Stimulated activated CD8-positive, alpha-beta memory T cell treated with anti-CD3 and anti-CD28 coated beads, Interleukin-4, amount 100 ng/mL, for 4 hours (primary cell): ENCODE measurements at regions not wholly inside any gene's neighbourhood (a gene's known extent, or its start where the extent isn't known, plus 50 kb on each side); places are given as distances from the start of the nearest gene placed in this dataset.

Experiments
- DNase-seq, 2 donors: peaks; one replicate each; pipeline ENCODE4 v3.0.0-alpha.2; 2020; ENCODE audit warnings: low read depth in 2 of 2, low spot score in 1 of 2

- no peak for DNase-seq
Measured at GRCh38 chr5:165227515-165227914, 1722.1 kb downstream of the MAT2B start.

- DNase-seq: no peak
Measured at GRCh38 chr5:165228184-165228583, 1722.8 kb downstream of the MAT2B start.

GRCh38 chr5:165231821-165232508, 1726.5 kb downstream of the MAT2B start:
- DNase-seq: no peak

GRCh38 chr5:165232509-165233028, 1727.2 kb downstream of the MAT2B start:
- DNase-seq: no peak

- no peak for DNase-seq
Measured at GRCh38 chr5:165241811-165242210, 1736.4 kb downstream of the MAT2B start.

GRCh38 chr5:165242646-165243045, 1737.2 kb downstream of the MAT2B start:
- DNase-seq: no peak

- DNase-seq: no peak
Measured at GRCh38 chr5:165244407-165244806, 1739.0 kb downstream of the MAT2B start.

- DNase-seq: no peak
Measured at GRCh38 chr5:165258197-165258771, 1752.9 kb downstream of the MAT2B start.

- DNase-seq: no peak
Measured at GRCh38 chr5:165260426-165260825, 1755.0 kb downstream of the MAT2B start.

- DNase-seq: no peak
Measured at GRCh38 chr5:165263536-165263935, 1758.1 kb downstream of the MAT2B start.

- no peak for DNase-seq
Measured at GRCh38 chr5:165266939-165267338, 1761.5 kb downstream of the MAT2B start.

GRCh38 chr5:165272436-165272835, 1767.0 kb downstream of the MAT2B start:
- DNase-seq: no peak

- no peak for DNase-seq
Measured at GRCh38 chr5:165277661-165278060, 1772.2 kb downstream of the MAT2B start.

GRCh38 chr5:165282491-165282890, 1777.1 kb downstream of the MAT2B start:
- no peak for DNase-seq

- no peak for DNase-seq
Measured at GRCh38 chr5:165286692-165287091, 1781.3 kb downstream of the MAT2B start.

GRCh38 chr5:165290535-165290934, 1785.1 kb downstream of the MAT2B start:
- DNase-seq: no peak

GRCh38 chr5:165296401-165297130, 1791.1 kb downstream of the MAT2B start:
- DNase-seq: no peak

- DNase-seq: no peak
Measured at GRCh38 chr5:165304193-165304827, 1798.9 kb downstream of the MAT2B start.

- no peak for DNase-seq
Measured at GRCh38 chr5:165305596-165305995, 1800.2 kb downstream of the MAT2B start.

GRCh38 chr5:165309446-165309845, 1804.0 kb downstream of the MAT2B start:
- no peak for DNase-seq

- DNase-seq: no peak
Measured at GRCh38 chr5:165310031-165310430, 1804.6 kb downstream of the MAT2B start.

GRCh38 chr5:165321912-165322311, 1816.5 kb downstream of the MAT2B start:
- DNase-seq: no peak
